HG03159 (cell line): ENCODE measurements at regions not wholly inside any gene's neighbourhood (a gene's known extent, or its start where the extent isn't known, plus 50 kb on each side); places are given as distances from the start of the nearest gene placed in this dataset.
"Not testable (repeated sequence)": the region's sequence is repeated elsewhere in the genome, so short reads cannot be mapped to it uniquely, and the experiment has no call there.

ENCODE experiments used
- ATAC-seq: cut with Tn5 transposase; IDR thresholded peaks from one replicate; pipeline ENCODE4 v1.9.1; 2021; ENCODE audit warnings: mild to moderate bottlenecking, moderate library complexity; ENCODE audit not compliant: unreplicated experiment

- ATAC-seq: no peak
Measured at GRCh38 chrX:68953331-68953730, 124.5 kb downstream of the EFNB1 start.

- not testable (repeated sequence) for ATAC-seq
Measured at GRCh38 chrX:68951942-68952619, 123.3 kb downstream of the EFNB1 start.

GRCh38 chrX:68950937-68951336 is 122.1 kb downstream of the EFNB1 start:
- ATAC-seq: no peak

GRCh38 chrX:68947882-68948605 is 119.2 kb downstream of the EFNB1 start:
- no peak for ATAC-seq

- no peak for ATAC-seq
Measured at GRCh38 chrX:68945603-68946228, 116.9 kb downstream of the EFNB1 start.

- no peak for ATAC-seq
Measured at GRCh38 chrX:68945081-68945602, 116.3 kb downstream of the EFNB1 start.

GRCh38 chrX:68944211-68944610 is 115.4 kb downstream of the EFNB1 start:
- no peak for ATAC-seq

GRCh38 chrX:68942840-68943239 is 114.0 kb downstream of the EFNB1 start:
- no peak for ATAC-seq

GRCh38 chrX:68942104-68942503 is 113.3 kb downstream of the EFNB1 start:
- no peak for ATAC-seq

- ATAC-seq: no peak
Measured at GRCh38 chrX:68941385-68941952, 112.6 kb downstream of the EFNB1 start.

GRCh38 chrX:68940601-68941000 is 111.8 kb downstream of the EFNB1 start:
- no peak for ATAC-seq

- ATAC-seq: no peak
Measured at GRCh38 chrX:68939868-68940267, 111.0 kb downstream of the EFNB1 start.

- no peak for ATAC-seq
Measured at GRCh38 chrX:68938244-68939004, 109.6 kb downstream of the EFNB1 start.

- ATAC-seq: no peak
Measured at GRCh38 chrX:68937581-68937980, 108.8 kb downstream of the EFNB1 start.

- ATAC-seq: no peak
Measured at GRCh38 chrX:68936608-68937007, 107.8 kb downstream of the EFNB1 start.

GRCh38 chrX:68936126-68936525 is 107.3 kb downstream of the EFNB1 start:
- ATAC-seq: no peak

- ATAC-seq: no peak
Measured at GRCh38 chrX:68935362-68935761, 106.5 kb downstream of the EFNB1 start.

- ATAC-seq: no peak
Measured at GRCh38 chrX:68934922-68935321, 106.1 kb downstream of the EFNB1 start.

- no peak for ATAC-seq
Measured at GRCh38 chrX:68934421-68934820, 105.6 kb downstream of the EFNB1 start.

GRCh38 chrX:68932611-68933010 is 103.8 kb downstream of the EFNB1 start:
- ATAC-seq: no peak

GRCh38 chrX:68931345-68931744 is 102.5 kb downstream of the EFNB1 start:
- no peak for ATAC-seq
